ENCODE measurements at regions not wholly inside any gene's neighbourhood (a gene's known extent, or its start where the extent isn't known, plus 50 kb on each side); places are given as distances from the start of the nearest gene placed in this dataset.
"Not testable (repeated sequence)": the region's sequence is repeated elsewhere in the genome, so short reads cannot be mapped to it uniquely, and the experiment has no call there.

- Mint-ChIP-seq H3K36me3 (ENCODE audit: insufficient read depth, unreplicated experiment) (no peaks in the 10 kb centered on the region), H3K27ac (ENCODE audit: low read depth, unreplicated experiment) (no peak overlapping the region), H3K4me1 (ENCODE audit: insufficient read depth, unreplicated experiment) (no peaks in the 10 kb centered on the region), H3K4me3 (ENCODE audit: unreplicated experiment) (no peak overlapping the region), H3K9me3 (ENCODE audit: unreplicated experiment) (no peaks in the 10 kb centered on the region), H3K27me3 (ENCODE audit: insufficient read depth, unreplicated experiment) (no peaks in the 10 kb centered on the region)
- ChIA-PET CTCF (no interaction called here), POLR2A (no interaction called here)
- no TSS peak for BruUV-seq (replicated peaks)
- no peak for TF ChIP-seq CTCF (IDR thresholded peaks at IDR 0.05; ENCODE audit: unreplicated experiment)
- intact Hi-C loops (cut with micrococcal nuclease): no loop called here
- DNase-seq (ENCODE audit: unreplicated experiment): no peak
Observed at GRCh38 chr17:54623746-54624145, 276.9 kb upstream of the TOM1L1 start.

- Mint-ChIP-seq H3K36me3 (ENCODE audit: insufficient read depth, unreplicated experiment) (no peaks in the 10 kb centered on the region), H3K27me3 (ENCODE audit: insufficient read depth, unreplicated experiment) (no peaks in the 10 kb centered on the region), H3K4me3 (ENCODE audit: unreplicated experiment) (no peak overlapping the region), H3K4me1 (ENCODE audit: insufficient read depth, unreplicated experiment) (no peaks in the 10 kb centered on the region), H3K9me3 (ENCODE audit: unreplicated experiment) (no peaks in the 10 kb centered on the region), H3K27ac (ENCODE audit: low read depth, unreplicated experiment) (no peak overlapping the region)
- CTCF ChIA-PET: no interaction called here
- BruUV-seq (replicated peaks): no TSS peak
- intact Hi-C loops (cut with micrococcal nuclease): no loop called here
- no peak for TF ChIP-seq CTCF (IDR thresholded peaks at IDR 0.05; ENCODE audit: unreplicated experiment)
- no peak for DNase-seq (ENCODE audit: unreplicated experiment)
- POLR2A ChIA-PET: no interaction called here
Observed at GRCh38 chr17:54626146-54626703, 274.4 kb upstream of the TOM1L1 start.

- H3K4me3 Mint-ChIP-seq (ENCODE audit: unreplicated experiment); H3K4me1 Mint-ChIP-seq (ENCODE audit: insufficient read depth, unreplicated experiment); POLR2A ChIA-PET; CTCF ChIA-PET; BruUV-seq (replicated peaks); H3K36me3 Mint-ChIP-seq (ENCODE audit: insufficient read depth, unreplicated experiment); H3K9me3 Mint-ChIP-seq (ENCODE audit: unreplicated experiment); H3K27me3 Mint-ChIP-seq (ENCODE audit: insufficient read depth, unreplicated experiment); H3K27ac Mint-ChIP-seq (ENCODE audit: low read depth, unreplicated experiment); intact Hi-C loops (cut with micrococcal nuclease); DNase-seq (ENCODE audit: unreplicated experiment): not testable (repeated sequence)
Observed at GRCh38 chr17:54639426-54639825, 261.2 kb upstream of the TOM1L1 start.

- ChIA-PET POLR2A (no interaction called here), CTCF (no interaction called here)
- no peaks in the 10 kb centered on the region for H3K4me1 Mint-ChIP-seq (ENCODE audit: insufficient read depth, unreplicated experiment)
- intact Hi-C loops (cut with micrococcal nuclease): no loop called here
- H3K9me3 Mint-ChIP-seq (ENCODE audit: unreplicated experiment): peaks cover 7% of the 10 kb centered on the region
- H3K36me3 Mint-ChIP-seq (ENCODE audit: insufficient read depth, unreplicated experiment): peaks cover 5% of the 10 kb centered on the region
- no peak overlapping the region for H3K27ac Mint-ChIP-seq (ENCODE audit: low read depth, unreplicated experiment)
- DNase-seq (ENCODE audit: unreplicated experiment): no peak
- H3K27me3 Mint-ChIP-seq (ENCODE audit: insufficient read depth, unreplicated experiment): no peaks in the 10 kb centered on the region
- no TSS peak for BruUV-seq (replicated peaks)
- TF ChIP-seq CTCF (IDR thresholded peaks at IDR 0.05; ENCODE audit: unreplicated experiment): no peak
- no peak overlapping the region for H3K4me3 Mint-ChIP-seq (ENCODE audit: unreplicated experiment)
Observed at GRCh38 chr17:54662978-54663876, 237.4 kb upstream of the TOM1L1 start.

All from MCF 10A (cell line).